ENCODE measurements at regions not wholly inside any gene's neighbourhood (a gene's known extent, or its start where the extent isn't known, plus 50 kb on each side); places are given as distances from the start of the nearest gene placed in this dataset.

GRCh38 chr13:106033659-106034058, 501.8 kb downstream of the EFNB2 start:
- Histone ChIP-seq H3K9me2 (ENCODE audit: insufficient read depth) (no peaks in the 10 kb centered on the region), H3K9ac (ENCODE audit: low read length) (no peak overlapping the region), H3K27ac (ENCODE audit: low read depth, low read length) (no peak overlapping the region), H3K4me1 (ENCODE audit: control insufficient read depth in 1 of 2, insufficient read depth in 2 of 2, low read length in 2 of 2) (peaks cover 8 to 37% of the 10 kb centered on the region in 2 experiments; a peak in 3 of 4 replicates), H3K27me3 (ENCODE audit: insufficient read depth, low read length) (no peaks in the 10 kb centered on the region), H3K36me3 (ENCODE audit: control insufficient read depth in 1 of 2, insufficient read depth in 2 of 2, low read length in 2 of 2) (no peaks in the 10 kb centered on the region), H3K4me2 (ENCODE audit: low read length) (no peak overlapping the region), H3K4me3 (replicated peaks in 1 of 2; ENCODE audit: low read depth in 1 of 2, low read length in 2 of 2) (no peak overlapping the region), H3K9me3 (ENCODE audit: control insufficient read depth in 1 of 2, insufficient read depth in 1 of 2, low read depth in 1 of 2, low read length in 2 of 2) (no peaks in the 10 kb centered on the region), H3K79me2 (ENCODE audit: insufficient read depth, low read length) (no peaks in the 10 kb centered on the region), H4K20me1 (ENCODE audit: insufficient read depth) (no peaks in the 10 kb centered on the region), H2AFZ (ENCODE audit: low read depth, low read length, poor library complexity, severe bottlenecking) (no peak overlapping the region)
- ChIA-PET RAD21 (ENCODE audit: low non-redundant PET in 1 of 2, low total read pairs in 2 of 2, uncharacterized antibody in 2 of 2, unreplicated experiment in 2 of 2) (no interaction called here), POLR2A (no interaction called here), CTCF (no interaction called here)
- intact Hi-C loops (cut with micrococcal nuclease) = loop anchor here (10.0 kb wide), 1 partner anchor 629 kb away; no protein-coding TSS in a partner anchor
- ATAC-seq (0 out of 2 replicates have a peak, but pooled peaks have one; percentile 35), DNase-seq (ENCODE audit: low read depth, low spot score) (no peak)
- BruUV-seq (replicated peaks) = no TSS peak
- TF ChIP-seq, protein P1, sequence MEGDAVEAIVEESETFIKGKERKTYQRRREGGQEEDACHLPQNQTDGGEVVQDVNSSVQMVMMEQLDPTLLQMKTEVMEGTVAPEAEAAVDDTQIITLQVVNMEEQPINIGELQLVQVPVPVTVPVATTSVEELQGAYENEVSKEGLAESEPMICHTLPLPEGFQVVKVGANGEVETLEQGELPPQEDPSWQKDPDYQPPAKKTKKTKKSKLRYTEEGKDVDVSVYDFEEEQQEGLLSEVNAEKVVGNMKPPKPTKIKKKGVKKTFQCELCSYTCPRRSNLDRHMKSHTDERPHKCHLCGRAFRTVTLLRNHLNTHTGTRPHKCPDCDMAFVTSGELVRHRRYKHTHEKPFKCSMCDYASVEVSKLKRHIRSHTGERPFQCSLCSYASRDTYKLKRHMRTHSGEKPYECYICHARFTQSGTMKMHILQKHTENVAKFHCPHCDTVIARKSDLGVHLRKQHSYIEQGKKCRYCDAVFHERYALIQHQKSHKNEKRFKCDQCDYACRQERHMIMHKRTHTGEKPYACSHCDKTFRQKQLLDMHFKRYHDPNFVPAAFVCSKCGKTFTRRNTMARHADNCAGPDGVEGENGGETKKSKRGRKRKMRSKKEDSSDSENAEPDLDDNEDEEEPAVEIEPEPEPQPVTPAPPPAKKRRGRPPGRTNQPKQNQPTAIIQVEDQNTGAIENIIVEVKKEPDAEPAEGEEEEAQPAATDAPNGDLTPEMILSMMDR (IDR thresholded peaks at IDR 0.05 in 2 of 3, conservative IDR thresholded peaks at IDR 0.05 in 1 of 3; ENCODE audit: borderline replicate concordance in 1 of 3, insufficient read depth in 1 of 3, low read depth in 2 of 3, low read length in 2 of 3) = peak in 2 of 3 experiments; percentile 27 to 34; a peak in 4 of 6 replicates
- no peak for TF ChIP-seq MAX (IDR thresholded peaks at IDR 0.05)

DNA sequence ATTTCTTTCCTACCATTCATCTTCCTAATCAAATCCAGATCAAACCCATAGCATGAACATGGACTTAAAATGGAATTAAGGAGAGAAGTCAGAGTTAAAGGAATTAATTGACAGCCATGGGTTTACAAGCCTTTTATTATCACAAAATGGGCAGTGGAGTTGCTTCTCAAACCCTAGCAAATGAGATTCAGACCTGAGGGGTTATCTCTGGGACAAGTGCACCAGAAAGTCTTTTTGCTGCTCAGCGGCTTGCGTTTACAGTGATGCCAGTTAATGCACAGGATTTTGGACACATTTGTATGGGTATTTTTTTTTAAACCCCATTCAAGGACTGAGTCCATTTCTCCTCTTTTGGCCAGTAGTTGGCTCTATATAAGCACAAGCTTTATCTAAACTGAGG, 503.0 kb downstream of the EFNB2 start:
- Histone ChIP-seq H3K27ac (ENCODE audit: low read depth, low read length) (no peak overlapping the region), H3K4me1 (ENCODE audit: control insufficient read depth in 1 of 2, insufficient read depth in 2 of 2, low read length in 2 of 2) (peaks cover 3 to 29% of the 10 kb centered on the region in 2 experiments; a peak in 3 of 4 replicates), H3K4me2 (ENCODE audit: low read length) (no peak overlapping the region), H3K9me3 (ENCODE audit: control insufficient read depth in 1 of 2, insufficient read depth in 1 of 2, low read depth in 1 of 2, low read length in 2 of 2) (no peaks in the 10 kb centered on the region), H3K9me2 (ENCODE audit: insufficient read depth) (no peaks in the 10 kb centered on the region), H2AFZ (ENCODE audit: low read depth, low read length, poor library complexity, severe bottlenecking) (no peak overlapping the region), H3K36me3 (ENCODE audit: control insufficient read depth in 1 of 2, insufficient read depth in 2 of 2, low read length in 2 of 2) (no peaks in the 10 kb centered on the region), H3K4me3 (replicated peaks in 1 of 2; ENCODE audit: low read depth in 1 of 2, low read length in 2 of 2) (no peak overlapping the region), H3K27me3 (ENCODE audit: insufficient read depth, low read length) (no peaks in the 10 kb centered on the region), H3K79me2 (ENCODE audit: insufficient read depth, low read length) (no peaks in the 10 kb centered on the region), H4K20me1 (ENCODE audit: insufficient read depth) (no peaks in the 10 kb centered on the region), H3K9ac (ENCODE audit: low read length) (no peak overlapping the region)
- DNase-seq (ENCODE audit: low read depth, low spot score) (no peak), ATAC-seq (no peak)
- no TSS peak for BruUV-seq (replicated peaks)
- TF ChIP-seq ZNF274 (IDR thresholded peaks at IDR 0.05; ENCODE audit: low read depth, low read length) = no peak
- TF ChIP-seq ZFX (IDR thresholded peaks at IDR 0.05) = no peak
- no peak for TF ChIP-seq CBX3 (IDR thresholded peaks at IDR 0.05; ENCODE audit: low read depth)
- TF ChIP-seq SIN3A (IDR thresholded peaks at IDR 0.05; ENCODE audit: low read depth) = no peak
- no peak for TF ChIP-seq EZH2 (IDR thresholded peaks at IDR 0.05)
- no peak for TF ChIP-seq MAX (IDR thresholded peaks at IDR 0.05)
- no peak for TF ChIP-seq SP1 (IDR thresholded peaks at IDR 0.05; ENCODE audit: low read depth)
- TF ChIP-seq JUND (IDR thresholded peaks at IDR 0.05) = no peak
- TF ChIP-seq ZBTB33 (IDR thresholded peaks at IDR 0.05; ENCODE audit: extremely low read depth, insufficient replicate concordance, low read length) = no peak
- no peak for TF ChIP-seq SRF (IDR thresholded peaks at IDR 0.05; ENCODE audit: low read depth)
- TF ChIP-seq POLR2AphosphoS5 (IDR thresholded peaks at IDR 0.05; ENCODE audit: low read depth, low read length) = no peak
- no peak for TF ChIP-seq FOSL1 (IDR thresholded peaks at IDR 0.05; ENCODE audit: low read depth)
- TF ChIP-seq YY1 (IDR thresholded peaks at IDR 0.05; ENCODE audit: extremely low read depth, insufficient replicate concordance, low read depth, low read length) = no peak
- intact Hi-C loops (cut with micrococcal nuclease) = loop anchor here (10.0 kb wide), 1 partner anchor 628 kb away; no protein-coding TSS in a partner anchor
- ChIA-PET POLR2A (no interaction called here), RAD21 (ENCODE audit: low non-redundant PET in 1 of 2, low total read pairs in 2 of 2, uncharacterized antibody in 2 of 2, unreplicated experiment in 2 of 2) (no interaction called here), CTCF (no interaction called here)

All from HCT116 (cell line).